ENCODE measurements at regions not wholly inside any gene's neighbourhood (a gene's known extent, or its start where the extent isn't known, plus 50 kb on each side); places are given as distances from the start of the nearest gene placed in this dataset.

DNA sequence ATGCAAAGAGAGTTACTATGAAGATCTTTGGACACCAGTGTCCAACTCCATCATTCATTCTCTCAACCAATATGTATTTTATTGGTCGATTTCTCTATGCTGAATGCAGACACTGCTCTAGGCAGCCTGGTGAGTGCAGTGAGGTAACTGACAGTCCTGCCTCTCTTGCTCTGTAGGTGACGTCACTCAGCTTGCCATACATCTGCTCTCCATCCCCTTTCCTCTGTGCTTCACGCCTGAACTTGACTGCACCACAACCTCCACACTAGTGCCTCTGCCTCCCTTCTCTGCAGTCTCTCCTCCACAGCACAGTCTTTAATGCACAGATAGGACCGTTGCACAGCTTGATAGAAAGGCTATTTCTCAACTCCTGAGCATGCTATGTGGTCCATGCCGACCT, 344.9 kb upstream of the NOCT start:
- DNase-seq (ENCODE audit: low read depth in 2 of 3, low spot score in 1 of 3) = no peak

DNA sequence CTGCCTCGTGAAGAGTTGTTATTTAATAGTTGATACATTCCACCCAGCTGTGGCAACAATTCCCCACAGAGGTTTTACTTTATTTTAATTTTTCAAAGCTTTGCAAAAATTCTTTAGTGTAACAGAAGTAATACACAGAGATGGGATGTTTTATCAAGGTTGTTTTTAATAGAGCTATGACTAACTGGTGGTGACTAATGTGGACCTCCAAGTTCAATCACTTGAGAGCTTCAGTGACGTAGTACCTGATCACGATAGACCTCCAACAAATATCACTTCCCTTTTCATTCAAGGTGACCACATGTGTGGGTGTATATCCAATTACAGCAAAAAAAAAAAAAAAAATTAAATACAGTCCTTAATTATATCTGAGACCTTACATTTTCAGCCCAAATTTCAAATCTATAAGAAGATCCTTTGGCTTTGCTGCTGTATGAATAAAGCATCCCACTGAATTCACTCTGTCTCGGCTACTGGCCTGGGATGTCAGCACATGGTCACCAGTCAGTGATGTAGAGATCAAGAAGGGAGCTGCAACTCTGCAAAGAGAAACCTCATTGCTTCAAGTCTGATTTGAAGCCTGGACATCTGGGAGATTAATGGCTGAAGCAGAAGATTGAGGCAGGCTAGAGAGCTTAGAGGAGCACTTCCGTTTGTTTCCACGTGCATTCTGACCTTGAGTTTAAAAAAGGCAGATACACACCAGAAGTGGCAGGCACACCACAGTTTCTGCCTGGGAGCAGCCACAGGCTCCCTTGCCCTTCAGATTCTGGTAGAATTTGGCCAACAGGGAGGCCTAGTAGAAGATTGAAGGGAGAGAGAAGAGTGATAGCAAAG, 345.9 kb upstream of the NOCT start:
- DNase-seq (ENCODE audit: low read depth in 2 of 3, low spot score in 1 of 3) = no peak

DNA sequence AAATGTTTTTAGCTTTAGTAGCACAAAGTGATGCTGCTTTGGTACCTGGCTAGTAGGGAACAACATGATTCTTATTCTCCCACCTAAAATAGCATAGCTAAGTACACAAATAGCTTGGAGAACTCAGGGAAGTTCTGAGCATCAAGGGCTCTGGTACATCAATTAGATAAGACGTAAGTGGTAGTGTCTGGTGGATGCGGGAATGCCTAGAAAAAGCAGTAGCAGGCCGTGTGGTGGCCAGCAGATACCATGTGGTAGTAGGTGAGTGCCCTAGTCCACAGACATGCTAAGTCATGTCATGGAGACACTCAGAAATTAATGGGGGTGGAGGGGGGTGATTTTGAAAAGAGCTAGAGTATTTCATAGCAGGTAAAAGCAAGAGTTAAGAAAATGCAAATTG, 347.3 kb upstream of the NOCT start:
- DNase-seq (ENCODE audit: low read depth in 2 of 3, low spot score in 1 of 3) = no peak

DNA sequence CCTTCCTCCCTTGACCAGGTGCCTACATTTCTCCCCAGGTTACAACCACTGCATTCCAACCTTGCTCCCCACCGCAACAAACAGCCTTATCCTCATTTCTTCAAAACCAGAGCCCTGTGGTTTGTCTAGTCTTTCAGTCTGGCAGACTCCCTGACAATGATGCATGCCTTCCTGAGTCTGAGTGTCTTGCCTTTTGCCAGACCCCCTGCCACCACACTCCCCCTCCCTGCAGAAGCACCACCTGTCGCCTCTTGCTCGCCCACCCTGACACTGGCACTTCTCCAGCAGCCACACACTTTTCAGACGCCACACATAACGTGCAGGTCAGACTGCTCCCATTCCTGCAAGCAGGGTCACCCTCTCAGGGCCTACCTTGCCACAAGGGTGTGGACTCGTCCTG, 349.2 kb upstream of the NOCT start:
- no peak for DNase-seq (ENCODE audit: low read depth in 2 of 3, low spot score in 1 of 3)

DNA sequence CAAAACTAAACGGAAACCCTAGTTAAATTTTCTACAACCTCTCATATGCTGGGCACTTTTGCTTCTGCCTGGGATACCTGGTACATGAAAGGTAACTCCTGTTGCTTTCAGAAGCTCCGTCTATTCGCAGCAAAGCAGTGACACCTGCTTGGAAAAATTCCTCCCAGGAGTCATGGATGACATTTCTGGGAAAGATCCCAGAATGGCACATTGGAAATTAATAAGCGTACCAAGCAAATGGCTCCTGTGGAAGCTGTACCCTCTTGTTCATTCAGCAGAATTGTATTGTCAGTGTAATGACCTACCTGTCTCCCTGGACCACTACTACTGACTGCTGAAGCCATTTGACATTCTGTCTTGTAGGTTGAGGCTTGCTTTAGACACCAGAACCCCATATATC, 349.7 kb upstream of the NOCT start:
- DNase-seq (ENCODE audit: low read depth in 2 of 3, low spot score in 1 of 3) = no peak

DNA sequence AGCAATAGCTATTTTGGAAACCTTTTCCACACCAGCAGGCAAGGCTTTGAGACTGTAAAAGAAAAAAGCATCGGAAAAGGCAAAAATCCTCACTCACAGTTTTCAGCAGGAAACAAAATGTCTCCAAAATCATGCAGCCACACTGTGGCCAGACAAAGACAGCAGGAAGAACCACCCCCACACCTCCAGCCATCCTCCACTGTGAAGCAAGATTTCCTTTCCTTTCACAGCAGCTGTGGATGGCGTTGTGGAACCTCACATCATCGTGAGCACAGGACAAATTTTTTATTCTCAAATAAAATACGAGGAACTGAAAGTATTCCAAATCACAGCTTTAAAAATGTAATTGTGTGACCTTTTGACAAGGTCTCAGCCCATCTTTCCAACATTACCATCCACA, 351.7 kb upstream of the NOCT start:
- DNase-seq (ENCODE audit: low read depth in 2 of 3, low spot score in 1 of 3) = no peak

DNA sequence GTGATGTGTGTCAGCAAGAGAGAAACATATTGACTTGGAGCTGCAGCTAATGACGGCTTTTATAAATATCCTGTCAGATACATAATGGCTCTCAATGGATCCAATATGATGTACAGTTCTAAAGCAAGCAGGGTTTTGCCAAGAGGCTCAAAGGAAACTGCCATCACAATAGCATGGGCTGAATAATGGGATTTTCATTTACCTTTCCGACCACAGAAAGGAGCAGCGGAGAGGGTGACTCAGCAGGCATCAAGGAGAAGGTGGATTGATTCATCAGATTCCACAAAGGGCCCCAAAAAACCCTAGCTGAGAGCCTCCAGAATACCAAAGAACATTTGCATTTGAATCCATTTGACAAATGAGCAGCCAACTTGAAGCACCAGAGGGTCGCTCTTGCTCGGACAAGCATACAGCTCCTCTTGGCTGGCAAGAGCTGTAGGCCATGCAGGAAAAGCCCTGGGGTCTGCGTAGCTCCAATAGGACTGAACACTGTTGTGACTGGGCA, 355.7 kb upstream of the NOCT start:
- no peak for DNase-seq (ENCODE audit: low read depth in 2 of 3, low spot score in 1 of 3)

DNA sequence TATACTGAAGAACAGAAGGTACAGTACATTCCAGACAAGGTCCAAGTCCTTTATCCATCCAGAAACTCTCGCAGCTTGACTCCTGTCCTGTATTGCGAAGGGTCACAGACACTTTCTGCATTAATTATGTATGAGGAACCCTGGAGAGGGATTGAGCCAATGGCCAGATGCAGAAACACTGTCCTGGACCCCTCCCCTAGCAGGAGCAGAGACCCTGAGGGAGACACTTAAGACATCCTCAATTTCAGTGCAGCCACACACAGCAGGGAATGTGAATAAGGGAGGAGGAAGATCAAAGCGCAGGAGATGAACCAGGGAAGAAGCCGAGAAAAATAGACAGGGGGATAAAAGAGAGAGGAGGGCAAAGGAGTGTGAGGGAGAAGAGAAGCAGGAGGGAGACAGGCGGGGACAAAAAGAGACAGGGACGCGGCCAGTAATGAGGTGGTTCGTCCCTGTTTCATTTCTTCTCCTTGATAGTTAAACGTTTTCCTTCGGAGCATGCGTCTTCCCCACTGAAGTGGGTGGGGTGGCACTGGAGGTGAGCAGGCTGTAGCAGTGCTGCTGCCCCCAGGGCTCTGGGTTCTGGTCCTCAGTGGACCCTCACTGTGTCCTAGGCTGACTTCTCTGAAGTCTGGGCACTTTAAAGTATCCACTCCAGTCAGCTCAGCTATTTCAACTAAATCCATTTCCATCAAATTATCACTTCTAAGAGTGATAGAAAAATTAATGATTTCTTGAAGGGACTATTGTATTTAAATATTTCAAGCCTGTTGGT, 356.4 kb upstream of the NOCT start:
- no peak for DNase-seq (ENCODE audit: low read depth in 2 of 3, low spot score in 1 of 3)

DNA sequence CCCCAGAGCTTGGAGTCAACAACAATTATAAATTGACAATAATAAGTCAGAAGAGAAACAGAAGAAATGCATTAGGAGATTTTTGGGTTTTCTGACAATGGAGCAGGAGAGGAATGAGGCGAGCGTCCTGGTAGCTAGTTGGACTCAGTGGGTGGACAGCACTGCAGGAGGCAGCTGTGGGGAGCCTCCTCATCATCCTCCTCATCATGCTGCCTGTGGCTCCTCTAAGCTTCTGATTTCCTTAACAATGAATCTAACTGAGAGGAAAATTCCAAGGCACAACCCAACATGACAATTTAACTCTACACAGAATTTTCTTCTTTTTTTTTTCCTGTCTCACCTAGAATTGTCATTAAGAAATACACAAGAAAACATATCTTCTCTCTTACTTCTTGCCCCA, 357.1 kb upstream of the NOCT start:
- no peak for DNase-seq (ENCODE audit: low read depth in 2 of 3, low spot score in 1 of 3)

DNA sequence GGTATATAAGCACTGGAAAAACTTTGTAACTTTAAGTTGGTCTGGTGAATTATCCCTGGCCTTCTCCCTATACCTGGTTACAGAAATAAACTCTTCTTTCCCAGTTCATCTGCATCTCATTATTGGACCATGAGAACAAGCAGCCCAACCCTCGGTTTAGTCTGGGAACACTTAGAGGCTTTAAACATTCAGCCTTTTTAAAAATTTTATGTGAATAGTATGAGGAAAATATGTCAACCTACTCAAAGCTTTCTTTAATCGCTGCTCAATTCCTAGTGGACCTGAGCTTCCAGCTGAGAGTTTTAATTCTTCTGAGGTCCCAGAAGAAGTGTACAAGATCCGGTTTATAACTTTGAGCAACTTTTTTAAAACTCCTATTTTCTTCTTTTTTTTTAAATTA, 358.6 kb upstream of the NOCT start:
- DNase-seq (ENCODE audit: low read depth in 2 of 3, low spot score in 1 of 3) = no peak

DNA sequence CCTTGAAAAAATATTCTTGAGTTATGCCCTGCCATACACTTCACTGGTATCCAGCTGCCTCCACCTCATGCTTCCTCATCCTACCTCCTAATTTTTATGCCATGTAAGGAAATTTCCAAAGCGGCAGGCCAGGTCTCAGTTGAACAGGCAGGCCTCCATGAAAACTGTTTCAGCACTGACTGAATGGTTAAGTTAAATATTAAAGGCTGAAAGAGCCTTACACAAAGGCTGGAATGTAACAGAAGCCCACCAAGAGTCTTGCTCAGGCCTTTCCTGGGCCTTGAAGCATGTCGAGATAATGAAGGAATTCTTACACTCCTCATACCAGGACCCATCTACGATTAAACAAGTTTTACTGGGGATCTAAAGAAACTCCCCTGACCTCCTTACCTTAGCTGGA, 359.6 kb upstream of the NOCT start:
- DNase-seq (ENCODE audit: low read depth in 2 of 3, low spot score in 1 of 3) = no peak

DNA sequence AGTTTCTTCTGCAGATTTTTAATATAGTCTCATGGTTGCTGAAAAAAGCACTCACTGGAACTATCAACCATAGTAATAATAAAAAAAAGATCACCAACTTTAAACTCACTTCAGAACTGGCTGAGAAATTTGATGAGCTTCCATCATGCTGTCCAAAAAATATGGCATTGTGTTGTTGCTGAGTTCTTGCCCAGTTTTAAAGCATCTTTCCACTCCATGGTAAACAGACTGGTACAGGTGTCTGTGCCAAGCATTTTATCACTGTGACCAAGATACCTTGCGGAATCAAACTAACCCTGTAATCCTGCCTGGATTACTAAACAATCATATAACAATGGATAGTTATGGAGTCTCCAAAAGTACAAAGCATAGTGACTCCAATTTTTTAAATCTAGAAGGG, 360.3 kb upstream of the NOCT start:
- DNase-seq (ENCODE audit: low read depth in 2 of 3, low spot score in 1 of 3) = no peak

DNA sequence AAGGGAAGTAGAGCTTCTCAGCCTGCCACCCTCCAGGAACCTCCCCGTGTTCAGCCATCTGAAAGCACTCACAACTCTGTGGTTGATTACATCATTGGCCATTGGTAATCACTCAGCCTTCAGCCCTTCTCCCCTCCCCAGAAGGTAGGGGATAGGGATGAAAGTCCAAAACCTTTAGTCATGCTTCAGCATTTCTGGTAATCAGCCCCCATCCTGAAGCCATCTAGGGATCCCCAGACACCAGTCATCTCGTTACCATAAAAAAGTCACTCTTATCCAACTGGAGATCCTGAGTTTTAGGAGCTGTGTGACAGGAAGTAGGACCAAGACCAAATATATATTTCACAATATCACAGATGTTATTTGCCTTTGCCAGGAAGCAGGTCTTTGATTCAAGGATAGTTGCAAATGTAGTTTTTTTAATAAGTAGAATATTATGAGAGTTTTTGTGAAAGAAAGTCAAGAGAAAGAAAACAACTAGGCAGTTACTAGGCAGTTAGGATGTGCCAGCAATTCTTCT, 364.6 kb upstream of the NOCT start:
- no peak for DNase-seq (ENCODE audit: low read depth in 2 of 3, low spot score in 1 of 3)

DNA sequence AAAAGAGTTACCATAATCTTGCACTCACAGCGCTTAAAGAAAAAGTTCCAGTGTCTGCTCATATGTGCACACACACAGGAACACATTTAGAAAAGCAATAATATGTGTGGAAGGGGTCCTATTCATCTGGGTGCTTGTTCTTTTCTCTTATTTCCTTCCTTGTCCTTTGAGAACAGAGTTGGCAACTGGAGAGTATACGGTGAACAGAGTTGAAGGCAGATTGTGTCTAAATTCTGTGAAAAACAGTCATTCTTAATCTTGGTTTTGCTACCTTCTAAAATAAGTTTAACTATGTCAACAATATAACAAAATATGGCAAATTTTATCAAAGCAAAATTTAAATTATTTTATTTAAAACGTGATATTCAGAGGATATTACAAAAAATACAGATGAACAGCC, 365.1 kb upstream of the NOCT start:
- DNase-seq (ENCODE audit: low read depth in 2 of 3, low spot score in 1 of 3) = no peak

DNA sequence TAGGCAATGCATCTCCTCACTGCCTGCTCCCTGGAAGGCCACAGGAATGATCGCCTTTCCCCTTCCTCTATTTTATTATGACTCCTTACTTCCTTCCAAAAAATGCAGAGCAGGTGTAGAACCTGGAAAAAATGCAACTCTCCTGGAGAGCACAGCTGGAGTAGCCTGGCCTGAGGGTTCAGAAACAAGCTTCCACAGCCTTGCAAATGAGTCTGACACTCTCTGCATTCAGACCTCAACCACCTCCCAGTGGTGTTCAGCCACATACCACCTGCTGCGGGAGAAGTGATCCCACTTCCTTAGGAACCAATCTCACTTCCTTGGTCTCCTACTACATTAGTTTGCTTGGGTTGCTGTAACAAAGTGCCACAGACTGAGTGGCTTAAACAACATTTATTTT, 368.1 kb upstream of the NOCT start:
- DNase-seq (ENCODE audit: low read depth in 2 of 3, low spot score in 1 of 3) = no peak

DNA sequence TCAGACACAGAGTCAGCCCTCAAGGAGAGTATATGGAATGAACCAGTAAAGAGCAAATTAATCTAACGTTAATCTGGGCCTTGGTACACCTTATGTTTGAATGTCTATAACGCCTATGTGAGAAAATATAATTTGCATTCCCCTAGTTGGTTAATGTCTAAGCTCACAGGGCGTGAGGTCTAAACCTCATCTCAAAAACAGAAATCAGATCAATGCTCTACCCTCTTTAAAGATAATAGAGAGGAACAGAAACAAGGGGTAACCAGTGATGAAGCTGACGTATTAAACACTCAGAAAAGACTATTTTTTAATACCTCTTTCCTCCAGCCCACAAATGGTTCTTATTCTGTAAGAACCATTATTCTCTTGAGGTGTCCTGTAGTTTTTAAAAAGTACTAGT, 369.2 kb upstream of the NOCT start:
- no peak for DNase-seq (ENCODE audit: low read depth in 2 of 3, low spot score in 1 of 3)

DNA sequence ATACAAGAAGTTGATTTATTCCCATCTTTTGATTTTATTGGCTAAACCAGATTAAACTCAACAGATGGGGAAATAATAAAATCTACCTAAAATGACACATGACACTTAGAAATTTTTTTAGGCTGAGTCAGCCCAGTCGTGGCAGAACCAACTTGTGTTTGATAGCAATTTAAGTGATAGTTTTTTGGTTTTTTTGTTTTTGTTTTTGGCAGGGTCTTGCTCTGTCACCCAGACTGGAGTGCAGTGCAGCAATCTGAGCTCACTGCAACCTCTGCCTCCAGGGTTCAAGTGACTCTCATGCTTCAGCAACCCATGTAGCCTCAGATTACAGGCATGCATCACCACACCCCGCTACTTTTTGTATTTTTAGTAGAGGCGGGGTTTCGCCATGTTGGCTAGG, 370.3 kb upstream of the NOCT start:
- DNase-seq (ENCODE audit: low read depth in 2 of 3, low spot score in 1 of 3) = no peak

DNA sequence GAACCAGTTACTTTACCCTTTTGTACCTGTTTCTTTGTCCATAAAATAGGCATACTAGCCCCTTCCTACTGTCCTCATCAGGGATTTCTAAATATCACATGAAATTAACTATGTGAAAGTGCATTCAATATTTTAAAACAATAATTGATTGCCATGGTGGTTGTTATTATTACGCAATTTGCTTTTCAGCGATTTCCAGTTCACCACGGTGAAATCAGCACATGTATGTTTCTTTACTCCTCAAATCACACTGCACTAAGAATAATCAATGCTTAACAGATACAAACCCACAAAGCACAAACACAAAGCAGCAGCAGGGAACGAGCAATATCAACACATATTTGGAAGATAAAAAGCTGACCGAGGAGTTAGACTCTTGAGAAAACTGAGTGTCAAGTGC, 371.3 kb upstream of the NOCT start:
- DNase-seq (ENCODE audit: low read depth in 2 of 3, low spot score in 1 of 3) = no peak

DNA sequence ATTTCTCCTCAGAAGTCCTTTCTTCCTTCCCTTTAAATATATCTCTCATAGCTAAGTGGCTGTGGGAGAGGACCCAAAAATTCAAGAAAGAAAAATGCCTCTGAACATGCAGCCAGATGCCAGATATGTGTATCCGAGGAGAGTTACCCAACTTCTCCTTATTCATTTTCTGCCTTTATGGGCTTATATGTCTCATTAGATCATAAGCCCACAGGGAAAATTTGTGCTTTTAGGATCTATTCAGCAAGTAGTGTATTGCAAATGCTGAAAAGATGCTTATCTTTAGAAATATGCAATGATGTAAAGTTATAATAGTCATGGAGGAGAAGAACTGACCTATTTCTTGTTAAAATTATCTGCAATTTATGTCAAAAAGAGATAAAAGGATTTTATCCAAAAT, 371.8 kb upstream of the NOCT start:
- no peak for DNase-seq (ENCODE audit: low read depth in 2 of 3, low spot score in 1 of 3)

DNA sequence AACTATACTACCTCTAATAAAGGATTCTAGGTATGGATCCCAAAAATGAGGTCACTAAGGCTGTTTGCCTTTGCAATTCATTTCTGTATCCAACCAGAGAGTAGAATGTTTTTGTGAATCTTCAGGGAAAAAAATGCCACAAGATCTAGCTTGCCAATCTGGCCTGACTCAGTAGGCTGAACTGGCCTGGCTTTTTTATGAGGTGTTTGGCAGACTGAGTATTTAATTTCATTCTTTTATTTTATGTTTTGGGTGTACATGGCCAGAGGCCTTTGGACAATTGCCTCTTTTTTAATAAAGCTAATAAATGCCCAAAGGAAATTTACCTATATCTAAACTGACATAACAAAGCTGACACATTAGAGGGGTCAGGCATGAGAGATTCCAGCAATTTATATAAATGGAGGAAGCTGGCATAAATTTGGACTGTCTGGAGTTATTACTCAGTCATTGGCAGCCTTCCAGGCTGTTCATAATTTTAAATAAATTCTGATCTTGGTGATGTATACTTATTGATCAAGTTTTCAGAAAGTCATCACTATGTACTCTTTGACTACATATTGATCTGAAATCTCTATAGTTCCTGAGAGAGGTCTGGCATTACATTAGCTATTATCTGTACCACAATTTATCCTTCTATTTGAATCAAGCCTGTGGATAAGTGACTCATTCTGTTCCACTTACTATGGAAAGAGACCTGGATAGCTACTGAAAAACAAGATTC, 376.4 kb upstream of the NOCT start:
- DNase-seq (ENCODE audit: low read depth in 2 of 3, low spot score in 1 of 3) = no peak

DNA sequence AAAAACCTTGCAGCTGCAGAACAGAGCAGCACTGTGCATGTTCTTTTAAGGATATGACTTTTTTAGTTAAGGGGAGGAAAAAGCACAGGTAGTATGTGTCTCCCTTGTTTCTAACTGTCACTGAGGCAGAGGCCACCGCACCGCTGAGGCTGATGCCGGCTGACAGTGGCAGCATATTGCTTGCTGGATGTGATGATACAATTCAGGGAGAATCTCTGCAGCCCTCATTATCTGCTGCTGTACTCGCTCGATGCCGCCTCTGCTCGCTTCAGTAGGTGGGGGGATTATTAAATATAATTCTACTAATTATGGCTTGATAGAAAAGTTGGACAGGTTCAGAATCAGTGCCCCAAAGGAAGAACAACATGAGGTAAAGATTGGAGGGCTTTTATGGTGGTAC, 378.8 kb upstream of the NOCT start:
- DNase-seq (ENCODE audit: low read depth in 2 of 3, low spot score in 1 of 3) = no peak

DNA sequence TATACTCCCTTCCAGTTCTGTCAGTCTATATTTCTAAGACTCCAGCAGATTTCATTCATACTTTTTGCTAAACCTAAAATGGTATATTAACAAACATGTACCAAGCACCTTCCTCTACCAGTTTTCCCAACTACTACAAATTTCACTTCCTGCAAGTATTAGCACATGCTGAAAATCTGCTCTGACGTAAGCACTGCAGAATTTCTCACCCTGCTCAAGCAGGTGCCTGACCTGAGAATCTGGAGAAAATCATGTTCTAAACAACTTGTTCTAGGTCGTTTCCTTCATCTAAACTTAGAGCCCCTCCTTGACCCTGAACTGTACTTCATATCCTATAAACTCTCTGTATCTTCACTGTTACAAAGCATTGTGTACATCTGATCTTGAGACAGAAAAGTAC, 380.7 kb upstream of the NOCT start:
- no peak for DNase-seq (ENCODE audit: low read depth in 2 of 3, low spot score in 1 of 3)

Data from stimulated activated CD4-positive, alpha-beta T cell treated with anti-CD3 and anti-CD28 coated beads, Interleukin-12 subunit alpha, Interleukin-12 subunit beta, amount 100 ng/mL, for 48 hours (primary cell).